ENCODE measurements at regions not wholly inside any gene's neighbourhood (a gene's known extent, or its start where the extent isn't known, plus 50 kb on each side); places are given as distances from the start of the nearest gene placed in this dataset.

DNA sequence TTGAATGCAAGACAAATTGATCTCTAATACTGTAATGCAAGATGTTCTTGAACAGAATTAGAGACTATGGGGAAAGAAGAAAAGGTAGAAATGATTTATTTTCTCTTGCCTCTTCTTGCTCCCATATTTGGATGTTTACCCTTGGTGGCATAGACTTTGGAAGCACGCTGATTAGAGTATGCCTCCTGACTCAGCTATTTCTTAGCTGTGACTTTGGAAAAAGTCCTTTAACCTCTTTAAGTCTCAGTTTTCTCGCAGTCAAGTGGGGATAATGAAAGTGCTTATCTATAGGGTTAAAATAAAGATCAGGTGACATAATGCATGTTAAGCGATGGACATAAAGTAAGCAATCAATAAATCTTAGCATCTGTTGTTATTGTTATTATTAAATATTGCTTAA lies 545.5 kb downstream of the GLUD2 start:
- intact Hi-C loops (cut with DNase I): no loop called here
- WGBS, 2 donors: 55 to 73% methylated on average over 3 of the region's 3 CpGs

DNA sequence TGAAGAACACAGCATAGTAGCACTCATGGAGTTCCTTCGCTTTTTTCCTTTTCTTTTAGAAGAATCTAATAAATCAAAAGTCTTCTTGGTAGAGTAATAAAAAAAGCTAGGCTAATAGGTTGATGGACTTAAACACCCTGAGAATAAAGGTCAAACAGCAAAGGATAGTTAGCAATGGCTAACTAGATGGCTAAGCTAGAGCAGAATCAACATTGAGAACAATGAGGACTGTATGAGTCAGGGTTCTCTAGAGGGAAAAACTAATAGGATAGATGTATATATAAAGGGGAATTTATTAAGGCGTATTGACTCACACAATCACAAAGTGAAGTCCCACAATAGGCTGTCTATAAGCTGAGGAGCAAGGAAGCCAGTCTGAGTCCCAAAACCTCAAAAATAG lies 550.9 kb downstream of the GLUD2 start:
- H3K9me3 ChIP-seq: no peaks in the 10 kb centered on the region
- DNase-seq: no peak
- H3K36me3 ChIP-seq: no peaks in the 10 kb centered on the region
- 46 to 88% methylated on average over 2 of the region's 2 CpGs for WGBS, 2 donors
- no peak overlapping the region for H3K27ac ChIP-seq
- no peak overlapping the region for H3K4me3 ChIP-seq (replicated peaks in 1 of 3)
- no peak for TF ChIP-seq POLR2A (IDR thresholded peaks at IDR 0.05)
- TF ChIP-seq, protein P1, sequence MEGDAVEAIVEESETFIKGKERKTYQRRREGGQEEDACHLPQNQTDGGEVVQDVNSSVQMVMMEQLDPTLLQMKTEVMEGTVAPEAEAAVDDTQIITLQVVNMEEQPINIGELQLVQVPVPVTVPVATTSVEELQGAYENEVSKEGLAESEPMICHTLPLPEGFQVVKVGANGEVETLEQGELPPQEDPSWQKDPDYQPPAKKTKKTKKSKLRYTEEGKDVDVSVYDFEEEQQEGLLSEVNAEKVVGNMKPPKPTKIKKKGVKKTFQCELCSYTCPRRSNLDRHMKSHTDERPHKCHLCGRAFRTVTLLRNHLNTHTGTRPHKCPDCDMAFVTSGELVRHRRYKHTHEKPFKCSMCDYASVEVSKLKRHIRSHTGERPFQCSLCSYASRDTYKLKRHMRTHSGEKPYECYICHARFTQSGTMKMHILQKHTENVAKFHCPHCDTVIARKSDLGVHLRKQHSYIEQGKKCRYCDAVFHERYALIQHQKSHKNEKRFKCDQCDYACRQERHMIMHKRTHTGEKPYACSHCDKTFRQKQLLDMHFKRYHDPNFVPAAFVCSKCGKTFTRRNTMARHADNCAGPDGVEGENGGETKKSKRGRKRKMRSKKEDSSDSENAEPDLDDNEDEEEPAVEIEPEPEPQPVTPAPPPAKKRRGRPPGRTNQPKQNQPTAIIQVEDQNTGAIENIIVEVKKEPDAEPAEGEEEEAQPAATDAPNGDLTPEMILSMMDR (IDR thresholded peaks at IDR 0.05): no peak
- H3K27me3 ChIP-seq: no peaks in the 10 kb centered on the region
- no peaks in the 10 kb centered on the region for H3K4me1 ChIP-seq
- intact Hi-C loops (cut with DNase I): no loop called here

More for the DNA sequence above, 545.5 kb downstream of the GLUD2 start:
- Histone ChIP-seq H3K36me3 (no peaks in the 10 kb centered on the region), H3K9me3 (no peaks in the 10 kb centered on the region), H3K4me1 (no peaks in the 10 kb centered on the region), H3K4me3 (replicated peaks in 1 of 3) (no peak overlapping the region), H3K27ac (no peak overlapping the region), H3K27me3 (no peaks in the 10 kb centered on the region)
- TF ChIP-seq, protein P1 (IDR thresholded peaks at IDR 0.05): no peak
- no peak for TF ChIP-seq POLR2A (IDR thresholded peaks at IDR 0.05)
- no peak for DNase-seq

DNA sequence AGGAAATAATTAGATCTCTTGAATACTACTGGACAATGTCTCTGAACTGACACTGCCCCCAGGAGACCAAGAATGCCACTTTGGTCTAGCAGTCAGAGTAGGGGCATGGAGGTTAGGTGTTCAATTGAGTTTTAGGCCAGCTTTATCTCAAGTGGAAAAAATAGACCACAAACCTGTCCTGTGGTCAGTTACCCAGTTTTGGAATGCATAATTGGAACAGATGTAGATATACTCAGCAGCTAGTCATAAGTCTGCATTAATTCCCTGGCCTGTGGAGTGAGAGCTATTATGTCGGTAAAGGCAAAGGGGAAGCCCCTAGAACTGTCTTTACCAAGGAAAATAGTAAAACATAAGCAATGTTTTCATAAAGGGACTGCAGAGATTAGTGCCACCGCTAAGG lies 587.7 kb downstream of the GLUD2 start:
- H3K4me1 ChIP-seq: no peaks in the 10 kb centered on the region
- H3K27me3 ChIP-seq: no peaks in the 10 kb centered on the region
- no peaks in the 10 kb centered on the region for H3K9me3 ChIP-seq
- no peak for DNase-seq
- 78 to 92% methylated on average over 2 of the region's 2 CpGs for WGBS, 2 donors
- H3K36me3 ChIP-seq: no peaks in the 10 kb centered on the region
- H3K27ac ChIP-seq: no peak overlapping the region
- TF ChIP-seq POLR2A (IDR thresholded peaks at IDR 0.05): no peak
- TF ChIP-seq, protein P1 (IDR thresholded peaks at IDR 0.05): no peak
- H3K4me3 ChIP-seq (replicated peaks in 1 of 3): no peak overlapping the region
- intact Hi-C loops (cut with DNase I): no loop called here

DNA sequence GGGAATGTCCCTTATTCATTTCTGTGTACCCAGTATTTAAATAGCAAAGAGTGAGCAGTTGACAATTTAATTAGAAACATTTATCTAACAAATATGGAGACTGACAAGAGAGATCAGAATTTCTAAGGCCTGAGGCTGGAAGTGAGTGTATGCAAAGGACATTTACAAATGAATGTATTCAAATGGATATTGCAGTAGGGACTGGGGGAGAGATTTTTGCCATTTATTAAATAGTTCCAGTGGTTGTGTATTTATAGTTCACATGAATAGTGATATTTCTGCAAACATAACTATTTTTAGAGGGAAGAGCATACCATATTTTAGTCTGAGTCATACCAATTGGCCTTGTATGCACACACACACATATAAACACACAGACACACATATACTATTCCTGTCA lies 592.4 kb downstream of the GLUD2 start:
- no peak for TF ChIP-seq POLR2A (IDR thresholded peaks at IDR 0.05)
- TF ChIP-seq, protein P1 (IDR thresholded peaks at IDR 0.05): no peak
- Histone ChIP-seq H3K36me3 (no peaks in the 10 kb centered on the region), H3K4me3 (replicated peaks in 1 of 3) (no peak overlapping the region), H3K9me3 (no peaks in the 10 kb centered on the region), H3K27me3 (no peaks in the 10 kb centered on the region), H3K27ac (no peak overlapping the region), H3K4me1 (no peaks in the 10 kb centered on the region)
- intact Hi-C loops (cut with DNase I): no loop called here
- no peak for DNase-seq

DNA sequence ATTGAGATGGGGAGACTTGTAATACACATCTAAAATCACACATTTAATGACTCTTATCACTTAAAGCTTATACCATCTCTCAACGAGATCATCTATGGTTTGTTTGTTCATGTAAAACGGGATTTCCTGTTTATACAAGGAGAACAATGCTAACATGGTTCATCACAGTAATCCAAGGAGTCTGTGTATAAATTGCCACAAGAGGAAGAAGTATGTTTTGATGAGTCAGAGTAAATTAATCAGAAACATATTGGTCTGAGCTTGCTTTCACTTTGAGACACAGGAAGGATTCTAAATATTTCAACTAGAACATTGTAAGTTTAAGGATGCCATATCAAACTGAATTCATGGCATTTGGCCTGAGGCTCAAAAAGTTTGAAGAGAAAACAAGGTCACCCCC lies 594.1 kb downstream of the GLUD2 start:
- no peaks in the 10 kb centered on the region for H3K9me3 ChIP-seq
- no peaks in the 10 kb centered on the region for H3K4me1 ChIP-seq
- WGBS, 2 donors: 18 to 21% methylated on average over 2 of the region's 2 CpGs
- TF ChIP-seq, protein P1 (IDR thresholded peaks at IDR 0.05): no peak
- TF ChIP-seq POLR2A (IDR thresholded peaks at IDR 0.05): no peak
- no peaks in the 10 kb centered on the region for H3K36me3 ChIP-seq
- no peaks in the 10 kb centered on the region for H3K27me3 ChIP-seq
- DNase-seq: no peak
- no peak overlapping the region for H3K27ac ChIP-seq
- intact Hi-C loops (cut with DNase I): no loop called here
- no peak overlapping the region for H3K4me3 ChIP-seq (replicated peaks in 1 of 3)

Measured in thyroid gland (tissue), 4 donors.